Glutamatergic neuron (in vitro differentiated cells): ENCODE measurements at regions not wholly inside any gene's neighbourhood (a gene's known extent, or its start where the extent isn't known, plus 50 kb on each side); places are given as distances from the start of the nearest gene placed in this dataset.
A peak's percentile ranks its signal among the peaks of the same experiment; 100 is the strongest.

Experiments
- DNase-seq: peaks from one replicate; pipeline ENCODE4 v3.0.0; 2022
- H3K27ac Mint-ChIP-seq: one replicate; pipeline ENCODE4 v1.8.0; 2020; ENCODE audit warnings: mild to moderate bottlenecking, mixed read lengths, inconsistent platforms; ENCODE audit not compliant: unreplicated experiment
- H3K27me3 Mint-ChIP-seq: one replicate; pipeline ENCODE4 v1.8.0; 2020; ENCODE audit warnings: mild to moderate bottlenecking, moderate library complexity, mixed read lengths, inconsistent platforms; ENCODE audit not compliant: unreplicated experiment
- H3K36me3 Mint-ChIP-seq: one replicate; pipeline ENCODE4 v1.8.0; 2020; ENCODE audit warnings: mild to moderate bottlenecking, mixed read lengths, inconsistent platforms; ENCODE audit not compliant: unreplicated experiment
- H3K4me1 Mint-ChIP-seq: one replicate; pipeline ENCODE4 v1.8.0; 2020; ENCODE audit warnings: mild to moderate bottlenecking, low read depth, mixed read lengths, inconsistent platforms; ENCODE audit not compliant: unreplicated experiment
- H3K4me3 Mint-ChIP-seq: one replicate; pipeline ENCODE4 v1.8.0; 2020; ENCODE audit warnings: mild to moderate bottlenecking, mixed read lengths, inconsistent platforms; ENCODE audit not compliant: unreplicated experiment
- H3K9me3 Mint-ChIP-seq: one replicate; pipeline ENCODE4 v1.8.0; 2020; ENCODE audit warnings: mild to moderate bottlenecking, moderate library complexity, mixed read lengths, inconsistent platforms; ENCODE audit not compliant: unreplicated experiment
- CTCF ChIP-seq: fragments of 200-600 bp; sonication (generic); IDR thresholded peaks from one replicate; pipeline ENCODE4 v1.5.0; 2021; ENCODE audit not compliant: partially characterized antibody, unreplicated experiment

GRCh38 chr19:30630289-30631032, 258.3 kb downstream of the ZNF536 start:
- H3K27ac Mint-ChIP-seq = peak overlapping the region; percentile 17
- no peak for TF ChIP-seq CTCF

GRCh38 chr19:30629086-30629485, 256.9 kb downstream of the ZNF536 start:
- H3K4me3 Mint-ChIP-seq = no peak overlapping the region
- peaks cover 5% of the 10 kb centered on the region for H3K9me3 Mint-ChIP-seq
- peaks cover 11% of the 10 kb centered on the region for H3K4me1 Mint-ChIP-seq
- H3K27me3 Mint-ChIP-seq = no peaks in the 10 kb centered on the region
- no peak for DNase-seq
- TF ChIP-seq CTCF = no peak
- H3K27ac Mint-ChIP-seq = no peak overlapping the region
- H3K36me3 Mint-ChIP-seq = peaks cover 4% of the 10 kb centered on the region

More at GRCh38 chr19:30630289-30631032, 258.3 kb downstream of the ZNF536 start:
- DNase-seq = no peak
- Mint-ChIP-seq H3K36me3 (peaks cover 6% of the 10 kb centered on the region), H3K27me3 (peaks cover 2% of the 10 kb centered on the region), H3K4me3 (no peak overlapping the region), H3K9me3 (peaks cover 5% of the 10 kb centered on the region), H3K4me1 (peaks cover 13% of the 10 kb centered on the region)

DNA sequence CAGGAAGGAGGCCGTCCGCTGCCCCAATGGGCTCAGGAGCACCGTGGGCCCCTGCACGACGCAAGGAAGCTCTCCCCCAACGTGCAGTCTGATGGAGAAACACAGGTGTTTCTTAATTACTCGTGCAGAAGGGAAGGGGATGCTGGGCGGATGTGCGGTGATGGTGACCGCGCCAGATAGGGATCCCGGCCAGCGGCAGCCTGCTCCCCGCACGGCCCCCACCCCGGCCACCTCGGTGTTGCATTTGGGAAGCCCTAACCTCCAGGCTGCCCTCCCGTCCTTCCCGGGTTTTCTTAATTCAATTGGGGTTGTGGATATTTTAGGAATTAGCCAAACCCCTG, 254.4 kb downstream of the ZNF536 start:
- Mint-ChIP-seq H3K4me1 (peaks cover 18% of the 10 kb centered on the region), H3K9me3 (peaks cover 11% of the 10 kb centered on the region), H3K36me3 (peaks cover 5% of the 10 kb centered on the region), H3K4me3 (no peak overlapping the region), H3K27ac (no peak overlapping the region), H3K27me3 (peaks cover 5% of the 10 kb centered on the region)
- TF ChIP-seq CTCF = no peak
- DNase-seq = no peak

DNA sequence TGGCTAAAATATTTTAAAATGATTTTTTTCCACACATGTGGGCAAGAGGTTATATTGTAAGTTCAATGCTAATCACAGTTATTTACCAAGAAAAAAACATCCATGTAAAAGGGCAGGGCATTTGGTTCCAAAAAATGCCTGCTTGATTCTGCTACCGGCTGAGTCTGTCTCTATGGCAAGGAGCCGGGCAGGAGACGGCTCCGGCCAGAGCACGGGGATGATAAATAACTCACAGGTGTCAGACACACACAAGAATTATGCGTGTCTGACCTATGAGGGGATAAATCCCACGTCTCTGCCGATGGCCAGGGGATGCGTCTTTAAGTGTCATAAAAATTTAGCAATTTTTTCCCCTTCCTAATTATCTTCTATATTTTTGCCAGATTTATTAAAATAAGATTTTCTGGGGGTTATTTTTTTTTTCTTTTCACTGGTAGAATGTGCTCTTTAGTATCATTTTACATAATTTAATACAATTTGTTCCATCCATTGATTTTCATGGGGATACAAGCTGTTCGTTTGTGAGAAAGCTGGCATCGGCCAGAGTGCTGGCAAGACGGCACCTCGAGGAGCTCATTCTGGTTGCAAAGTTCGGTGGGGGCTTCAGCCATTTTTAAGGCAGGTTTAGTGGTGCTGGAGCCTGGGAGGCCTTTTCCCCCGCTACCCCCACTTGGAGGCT, 253.9 kb downstream of the ZNF536 start:
- peaks cover 20% of the 10 kb centered on the region for H3K4me1 Mint-ChIP-seq
- no peak for DNase-seq
- peaks cover 11% of the 10 kb centered on the region for H3K9me3 Mint-ChIP-seq
- no peak overlapping the region for H3K4me3 Mint-ChIP-seq
- no peak overlapping the region for H3K27ac Mint-ChIP-seq
- peaks cover 5% of the 10 kb centered on the region for H3K36me3 Mint-ChIP-seq
- peaks cover 5% of the 10 kb centered on the region for H3K27me3 Mint-ChIP-seq
- no peak for TF ChIP-seq CTCF

DNA sequence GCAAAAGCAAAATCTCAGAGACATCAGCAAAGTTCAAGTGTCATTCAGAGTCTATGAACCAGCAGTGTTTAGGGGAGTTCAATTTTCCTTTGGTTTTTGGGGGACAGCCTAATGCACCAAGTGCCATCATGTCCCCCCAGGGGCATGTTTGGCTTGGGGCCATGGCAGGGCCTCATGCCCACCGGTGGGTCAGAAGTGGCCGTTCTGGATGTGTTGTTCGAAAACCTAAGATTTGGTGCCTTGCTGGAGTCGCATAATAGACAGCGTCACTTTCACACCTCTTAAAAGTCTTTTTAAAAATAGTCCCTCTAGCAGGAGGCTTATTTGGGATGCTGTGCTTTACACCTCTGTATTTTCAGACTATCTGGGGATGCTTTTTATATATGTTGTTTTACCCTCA, 250.1 kb downstream of the ZNF536 start:
- Mint-ChIP-seq H3K27me3 (peaks cover 5% of the 10 kb centered on the region), H3K4me3 (no peak overlapping the region), H3K36me3 (peaks cover 5% of the 10 kb centered on the region), H3K4me1 (peaks cover 13% of the 10 kb centered on the region), H3K9me3 (peaks cover 10% of the 10 kb centered on the region), H3K27ac (peak overlapping the region; percentile 23)
- no peak for DNase-seq
- TF ChIP-seq CTCF = no peak
